HCT116 (cell line): ENCODE measurements at regions not wholly inside any gene's neighbourhood (a gene's known extent, or its start where the extent isn't known, plus 50 kb on each side); places are given as distances from the start of the nearest gene placed in this dataset.

ENCODE experiments used
- ATAC-seq: fragments of 200-7000 bp; cut with Tn5 transposase; 2 replicates; pipeline ENCODE4 v1.9.1; 2020; ENCODE audit warnings: mild to moderate bottlenecking, moderate library complexity
- BruUV-seq: library from RNA; stranded (reverse); fragments of 400-500 nt; replicated peaks from 2 replicates; lab custom pipeline; 2021; lab: Mats Ljungman, UMichigan
- CTCF ChIA-PET: fragments of 300-600 bp; sonication (Branson Sonifier 250); formaldehyde crosslinking; loops from one replicate; lab custom pipeline; 2021; ENCODE audit warnings: antibody characterized with exemption; lab: Charles Lee
- POLR2A ChIA-PET: fragments of 300-600, 350-600 bp; sonication (Branson Sonifier 250); formaldehyde crosslinking; loops from one replicate; lab custom pipeline; 2021; ENCODE audit warnings: antibody characterized with exemption; lab: Charles Lee
- RAD21 ChIA-PET, 2 experiments: fragments of 300-600 bp; sonication (Branson Sonifier 250); formaldehyde crosslinking; loops; one replicate each; lab custom pipeline; 2023; ENCODE audit warnings: low total read pairs in 2 of 2; ENCODE audit not compliant: uncharacterized antibody in 2 of 2, unreplicated experiment in 2 of 2, low non-redundant PET in 1 of 2; lab: Charles Lee
- DNase-seq: peaks from one replicate; pipeline ENCODE4 v3.0.0-alpha.2; 2010; ENCODE audit warnings: low read depth, low spot score
- H2AFZ ChIP-seq: fragments of 200-600 bp; shearing (Covaris generic), sonication (generic); 2 replicates; pipeline ENCODE4 v1.6.1; 2017; ENCODE audit warnings: low read depth, mixed run types, mixed read lengths, antibody characterized with exemption, low read length; ENCODE audit not compliant: poor library complexity, severe bottlenecking
- H3K27ac ChIP-seq: 2 replicates; pipeline ENCODE4 v1.5.1; 2012; ENCODE audit warnings: low read depth, low read length
- H3K27me3 ChIP-seq: fragments of 200-600 bp; sonication (generic); 2 replicates; pipeline ENCODE4 v1.6.1; 2016; ENCODE audit warnings: mixed run types, low read length, mixed read lengths; ENCODE audit not compliant: insufficient read depth
- H3K36me3 ChIP-seq, 2 experiments: fragments of 200-500 bp in 1 of 2; fragments of 200-600 bp in 1 of 2; sonication (Bioruptor generic) in 1 of 2; sonication (generic) in 1 of 2; 2 replicates each; pipeline versions ENCODE4 v1.5.1 to v1.6.1; 2014 to 2016; ENCODE audit warnings: low read length in 2 of 2, inconsistent platforms in 1 of 2, mixed read lengths in 1 of 2, mixed run types in 1 of 2; ENCODE audit not compliant: insufficient read depth in 2 of 2, control insufficient read depth in 1 of 2
- H3K4me1 ChIP-seq, 2 experiments: fragments of 200-600 bp in 1 of 2; sonication (generic) in 1 of 2; 2 replicates each; pipeline versions ENCODE4 v1.5.1 to v1.6.1; 2012 to 2017; ENCODE audit warnings: low read length in 2 of 2, inconsistent platforms in 1 of 2, mild to moderate bottlenecking in 1 of 2, mixed read lengths in 1 of 2, mixed run types in 1 of 2, moderate library complexity in 1 of 2; ENCODE audit not compliant: insufficient read depth in 2 of 2, control insufficient read depth in 1 of 2
- H3K4me2 ChIP-seq: fragments of 200-600 bp; sonication (generic); 2 replicates; pipeline ENCODE4 v1.6.1; 2017; ENCODE audit warnings: mixed run types, low read length, mixed read lengths
- H3K4me3 ChIP-seq, 2 experiments: fragments of 200-600 bp in 1 of 2; sonication (generic) in 1 of 2; replicated peaks in 1 of 2; 2 replicates each; pipeline ENCODE4 v1.5.1; 2011 to 2016; ENCODE audit warnings: low read length in 2 of 2, control low read depth in 1 of 2, low read depth in 1 of 2, mild to moderate bottlenecking in 1 of 2, mixed read lengths in 1 of 2, mixed run types in 1 of 2
- H3K79me2 ChIP-seq: fragments of 200-600 bp; sonication (generic); 2 replicates; pipeline ENCODE4 v1.6.1; 2017; ENCODE audit warnings: mild to moderate bottlenecking, mixed run types, low read length, moderate library complexity, mixed read lengths; ENCODE audit not compliant: insufficient read depth
- H3K9ac ChIP-seq: fragments of 200-600 bp; sonication (generic); 2 replicates; pipeline ENCODE4 v1.6.1; 2016; ENCODE audit warnings: low read length, mixed read lengths
- H3K9me2 ChIP-seq: fragments of 200-600 bp; sonication (generic), shearing (Covaris generic); 2 replicates; pipeline ENCODE4 v1.6.1; 2017; ENCODE audit warnings: mixed run types, mild to moderate bottlenecking, moderate library complexity; ENCODE audit not compliant: insufficient read depth
- H3K9me3 ChIP-seq, 2 experiments: fragments of 200-500 bp in 1 of 2; fragments of 200-600 bp in 1 of 2; sonication (Bioruptor generic) in 1 of 2; sonication (generic) in 1 of 2; 2 replicates each; pipeline ENCODE4 v1.6.1; 2014 to 2017; ENCODE audit warnings: low read length in 2 of 2, mixed read lengths in 2 of 2, inconsistent platforms in 1 of 2, low read depth in 1 of 2, mild to moderate bottlenecking in 1 of 2, mixed run types in 1 of 2, moderate library complexity in 1 of 2; ENCODE audit not compliant: control insufficient read depth in 1 of 2, insufficient read depth in 1 of 2
- H4K20me1 ChIP-seq: fragments of 200-600 bp; sonication (generic), shearing (Covaris generic); 2 replicates; pipeline ENCODE4 v1.6.1; 2017; ENCODE audit warnings: mixed run types, mild to moderate bottlenecking, moderate library complexity; ENCODE audit not compliant: insufficient read depth
- CEBPB ChIP-seq: IDR thresholded peaks from 2 replicates; pipeline ENCODE4 v1.6.1; 2012; ENCODE audit warnings: low read depth
- CTCF ChIP-seq, 3 experiments: fragments of 200-600 bp in 1 of 3; sonication (generic) in 1 of 3; IDR thresholded peaks in 2 of 3; conservative IDR thresholded peaks in 1 of 3; 2 replicates each; pipeline ENCODE4 v1.5.1; 2012 to 2017; ENCODE audit warnings: low read depth in 2 of 3, low read length in 2 of 3, antibody characterized with exemption in 1 of 3, borderline replicate concordance in 1 of 3, control low read depth in 1 of 3, mild to moderate bottlenecking in 1 of 3, mixed read lengths in 1 of 3, mixed run types in 1 of 3, moderate library complexity in 1 of 3; ENCODE audit not compliant: insufficient read depth in 1 of 3
- EGR1 ChIP-seq: IDR thresholded peaks from 2 replicates; pipeline ENCODE4 v1.6.1; 2012; ENCODE audit warnings: low read depth
- ELF1 ChIP-seq: IDR thresholded peaks from 2 replicates; pipeline ENCODE4 v1.6.1; 2012; ENCODE audit warnings: low read depth, borderline replicate concordance
- FOSL1 ChIP-seq: IDR thresholded peaks from 2 replicates; pipeline ENCODE4 v1.6.1; 2012; ENCODE audit warnings: low read depth
- POLR2A ChIP-seq: IDR thresholded peaks from 2 replicates; pipeline ENCODE4 v1.7.0; 2011; ENCODE audit warnings: borderline replicate concordance; ENCODE audit not compliant: insufficient read depth, insufficient read length; ENCODE audit errors: extremely low read depth
- POLR2AphosphoS5 ChIP-seq: IDR thresholded peaks from 2 replicates; pipeline ENCODE4 v1.6.1; 2011; ENCODE audit warnings: mild to moderate bottlenecking, low read depth, low read length, moderate library complexity
- RAD21 ChIP-seq: IDR thresholded peaks from 2 replicates; pipeline ENCODE4 v1.6.1; 2012; ENCODE audit warnings: low read depth, mild to moderate bottlenecking
- REST ChIP-seq: IDR thresholded peaks from 2 replicates; pipeline ENCODE4 v1.6.1; 2012; ENCODE audit warnings: low read depth
- SIN3A ChIP-seq: IDR thresholded peaks from 2 replicates; pipeline ENCODE4 v1.6.1; 2012; ENCODE audit warnings: low read depth
- SRF ChIP-seq: IDR thresholded peaks from 2 replicates; pipeline ENCODE4 v1.6.1; 2012; ENCODE audit warnings: low read depth
- ZBTB33 ChIP-seq: IDR thresholded peaks from 2 replicates; pipeline ENCODE4 v1.6.1; 2011; ENCODE audit warnings: mild to moderate bottlenecking, low read length, moderate library complexity; ENCODE audit not compliant: insufficient replicate concordance; ENCODE audit errors: extremely low read depth
- ZNF274 ChIP-seq: fragments of 200-500 bp; sonication (Bioruptor generic); IDR thresholded peaks from 2 replicates; pipeline ENCODE4 v1.6.1; 2014; ENCODE audit warnings: mild to moderate bottlenecking, low read depth, low read length, inconsistent platforms
- intact Hi-C: fragments of 100-400 bp; cut with micrococcal nuclease; formaldehyde crosslinking; loops from 2 replicates; pipeline ENCODE4 v1.10.0; 2022

GRCh38 chr2:128727404-128727803 is 408.7 kb upstream of the HS6ST1 start:
- TF ChIP-seq FOSL1 (no peak), REST (no peak), POLR2AphosphoS5 (no peak), SRF (no peak), CTCF (IDR thresholded peaks at IDR 0.05 in 2 of 3, conservative IDR thresholded peaks at IDR 0.05 in 1 of 3; ENCODE audit: borderline replicate concordance in 1 of 3, insufficient read depth in 1 of 3, low read depth in 2 of 3, low read length in 2 of 3) (no peak), RAD21 (no peak), ELF1 (no peak), CEBPB (no peak), EGR1 (no peak), SIN3A (no peak), ZNF274 (no peak), POLR2A (no peak), ZBTB33 (no peak)
- H3K27me3 ChIP-seq = no peaks in the 10 kb centered on the region
- RAD21 ChIA-PET = no interaction called here
- H3K27ac ChIP-seq = no peak overlapping the region
- H3K9me2 ChIP-seq = no peaks in the 10 kb centered on the region
- CTCF ChIA-PET = no interaction called here
- H3K9me3 ChIP-seq = 0 out of 4 replicates have a peak, but pooled peaks cover 0 to 3% of the 10 kb centered on the region in 2 experiments
- no peaks in the 10 kb centered on the region for H3K36me3 ChIP-seq
- H4K20me1 ChIP-seq = no peaks in the 10 kb centered on the region
- intact Hi-C loops = no loop called here
- DNase-seq = no peak
- no peak for ATAC-seq
- H3K9ac ChIP-seq = no peak overlapping the region
- no peaks in the 10 kb centered on the region for H3K4me1 ChIP-seq
- no peak overlapping the region for H3K4me2 ChIP-seq
- no peak overlapping the region for H3K4me3 ChIP-seq
- BruUV-seq = no TSS peak
- H3K79me2 ChIP-seq = no peaks in the 10 kb centered on the region
- POLR2A ChIA-PET = no interaction called here
- no peak overlapping the region for H2AFZ ChIP-seq
